Urinary bladder (tissue), 3 donors: ENCODE measurements at regions not wholly inside any gene's neighbourhood (a gene's known extent, or its start where the extent isn't known, plus 50 kb on each side); places are given as distances from the start of the nearest gene placed in this dataset.

Source experiments
- DNase-seq: peaks from one replicate; pipeline ENCODE4 v3.0.0-alpha.2; 2015; ENCODE audit errors: extremely low spot score
- H3K27ac ChIP-seq: one replicate; pipeline ENCODE4 v1.5.1; 2013; ENCODE audit warnings: low read depth, mild to moderate bottlenecking, moderate library complexity
- H3K36me3 ChIP-seq: one replicate; pipeline ENCODE4 v1.6.1; 2013; ENCODE audit warnings: mild to moderate bottlenecking, moderate library complexity; ENCODE audit not compliant: insufficient read depth
- H3K4me1 ChIP-seq: one replicate; pipeline ENCODE4 v1.6.1; 2013; ENCODE audit warnings: mild to moderate bottlenecking, moderate library complexity; ENCODE audit not compliant: insufficient read depth
- H3K4me3 ChIP-seq: one replicate; pipeline ENCODE4 v1.5.1; 2013; ENCODE audit warnings: low read depth, low read length
- WGBS: extraction: QIAGEN DNeasy Blood & Tissue Kit; methylation state at CpG from one replicate; pipeline ENCODE4 v1.1.7; 2013; 5-methylcytosine and 5-hydroxymethylcytosine counted together
- donor health status: healthy with polysubstance abuse.
- donor health status: healthy.

- Histone ChIP-seq H3K4me1 (no peaks in the 10 kb centered on the region), H3K4me3 (no peak overlapping the region), H3K36me3 (no peaks in the 10 kb centered on the region), H3K27ac (no peak overlapping the region)
- 31% methylated on average over 4 of the region's 4 CpGs for WGBS
- no peak for DNase-seq
These were observed 335.7 kb downstream of the PRELID2 start for GRCh38 chr5:145499483-145499882.

DNA sequence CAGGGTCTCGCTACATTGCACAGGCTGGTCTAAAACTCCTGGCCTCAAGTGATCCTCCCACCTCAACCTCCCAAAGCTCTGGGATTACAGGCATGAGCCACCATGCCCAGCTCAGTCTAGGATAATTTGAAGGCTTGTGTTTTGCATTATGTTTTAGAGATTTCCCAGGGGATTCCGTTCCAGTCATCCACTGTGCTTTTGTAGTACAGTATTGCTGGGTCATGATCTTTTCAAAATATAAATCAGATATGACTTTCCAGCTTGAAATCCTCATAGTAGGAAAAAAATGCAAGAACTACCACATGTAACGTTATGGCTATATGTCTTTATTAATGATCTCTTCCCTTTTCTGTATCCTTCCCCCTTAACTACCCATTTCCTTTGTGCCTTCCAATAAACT is 338.1 kb downstream of the PRELID2 start:
- Histone ChIP-seq H3K4me3 (no peak overlapping the region), H3K4me1 (no peaks in the 10 kb centered on the region), H3K27ac (no peak overlapping the region), H3K36me3 (no peaks in the 10 kb centered on the region)
- WGBS = 84% methylated on average over 3 of the region's 3 CpGs
- DNase-seq = no peak

DNA sequence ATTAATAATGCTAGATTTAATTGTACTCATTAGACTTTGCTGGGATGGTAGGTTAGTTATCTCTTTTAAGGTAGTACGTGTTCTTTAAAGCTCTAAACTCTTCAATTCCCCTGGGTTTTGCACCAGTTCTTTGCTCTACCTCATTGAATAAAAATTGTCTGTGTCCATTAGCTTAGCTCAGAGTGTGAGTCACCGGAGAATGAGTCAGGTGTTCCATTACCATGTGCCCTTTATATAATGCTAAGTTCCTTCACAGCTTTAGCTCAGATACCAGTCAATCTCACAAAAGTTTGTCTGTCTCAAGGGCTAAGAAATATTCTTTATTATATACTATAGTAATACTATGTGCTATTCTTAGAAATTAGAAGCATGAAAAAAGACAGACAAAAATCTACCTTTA is 339.4 kb downstream of the PRELID2 start:
- H3K4me1 ChIP-seq = no peaks in the 10 kb centered on the region
- no peak for DNase-seq
- WGBS = 78% methylated on average over 2 of the region's 2 CpGs
- H3K36me3 ChIP-seq = no peaks in the 10 kb centered on the region
- no peak overlapping the region for H3K27ac ChIP-seq
- no peak overlapping the region for H3K4me3 ChIP-seq

- no peaks in the 10 kb centered on the region for H3K4me1 ChIP-seq
- H3K27ac ChIP-seq = no peak overlapping the region
- WGBS = 72% methylated on average over 1 of the region's 1 CpG
- H3K36me3 ChIP-seq = no peaks in the 10 kb centered on the region
- no peak overlapping the region for H3K4me3 ChIP-seq
- DNase-seq = no peak
These were observed 339.9 kb downstream of the PRELID2 start for GRCh38 chr5:145495196-145495595.

DNA sequence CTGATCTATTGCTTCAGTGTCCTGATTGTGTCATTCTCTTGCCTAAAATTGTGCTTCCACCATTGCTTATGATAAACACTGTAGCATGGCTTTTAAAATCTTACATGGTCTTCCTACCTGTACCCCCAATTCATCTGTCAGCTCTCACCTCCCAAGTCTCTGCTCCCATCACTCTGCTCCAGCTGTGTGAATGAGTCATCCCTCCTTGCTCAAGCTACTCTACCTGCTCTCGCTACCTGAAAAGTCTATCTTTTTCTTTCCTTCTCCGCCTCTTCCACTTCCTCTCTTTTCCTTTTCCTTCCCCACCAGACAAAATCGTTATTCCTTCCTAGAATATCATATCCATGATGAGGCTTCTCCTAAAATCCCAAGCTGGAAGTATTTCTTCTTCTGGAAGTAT is 341.7 kb downstream of the PRELID2 start:
- 81% methylated on average over 3 of the region's 3 CpGs for WGBS
- Histone ChIP-seq H3K27ac (no peak overlapping the region), H3K4me1 (no peaks in the 10 kb centered on the region), H3K4me3 (no peak overlapping the region), H3K36me3 (no peaks in the 10 kb centered on the region)
- DNase-seq = no peak

- no peak for DNase-seq
- Histone ChIP-seq H3K4me3 (no peak overlapping the region), H3K36me3 (no peaks in the 10 kb centered on the region), H3K27ac (no peak overlapping the region), H3K4me1 (no peaks in the 10 kb centered on the region)
- 76% methylated on average over 3 of the region's 3 CpGs for WGBS
These were observed 345.6 kb downstream of the PRELID2 start for GRCh38 chr5:145489516-145489915.

DNA sequence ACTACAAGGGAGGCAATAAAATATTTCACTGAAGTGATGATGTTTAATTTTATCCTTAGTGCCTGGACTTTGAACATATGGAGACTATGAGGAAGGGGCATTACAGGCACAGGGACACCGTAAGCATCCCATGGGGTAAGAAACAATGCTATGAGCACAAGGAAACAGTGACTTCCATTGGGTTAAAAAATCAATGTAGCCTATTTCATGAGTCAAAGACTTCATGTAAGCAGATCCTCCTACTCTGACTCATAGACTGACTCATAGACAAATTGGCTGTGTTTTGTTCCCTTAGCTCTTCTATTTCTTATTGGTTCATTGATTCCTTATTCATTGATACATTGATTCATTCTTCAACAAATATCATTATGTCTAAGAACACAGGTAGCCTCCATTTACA is 351.0 kb downstream of the PRELID2 start:
- H3K36me3 ChIP-seq = peaks cover 2% of the 10 kb centered on the region
- no peak for DNase-seq
- no peaks in the 10 kb centered on the region for H3K4me1 ChIP-seq
- WGBS = 94% methylated on average over 1 of the region's 1 CpG
- no peak overlapping the region for H3K27ac ChIP-seq
- H3K4me3 ChIP-seq = no peak overlapping the region

- Histone ChIP-seq H3K4me1 (no peaks in the 10 kb centered on the region), H3K27ac (no peak overlapping the region), H3K4me3 (no peak overlapping the region), H3K36me3 (peaks cover 2% of the 10 kb centered on the region)
- no peak for DNase-seq
These were observed 351.9 kb downstream of the PRELID2 start for GRCh38 chr5:145483212-145483611.

DNA sequence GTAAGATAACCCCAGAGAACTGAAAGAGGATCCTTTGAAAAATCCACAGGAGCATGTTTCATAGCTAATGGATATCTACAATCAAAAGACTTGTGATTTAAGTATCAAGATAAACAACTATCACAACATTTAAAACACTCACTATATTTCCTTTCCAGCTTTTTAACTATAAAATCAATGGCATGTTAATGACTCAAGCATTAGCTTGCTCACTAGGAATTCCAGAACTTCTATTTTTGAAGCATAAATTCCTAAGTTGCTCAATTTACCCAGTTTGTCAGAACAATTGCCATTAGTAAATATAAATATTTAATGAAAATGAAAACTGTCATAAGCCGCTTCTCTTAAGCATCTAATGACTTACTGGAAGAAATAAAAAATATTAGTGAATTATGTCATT is 355.3 kb downstream of the PRELID2 start:
- no peaks in the 10 kb centered on the region for H3K4me1 ChIP-seq
- WGBS = 93% methylated on average over 1 of the region's 1 CpG

DNA sequence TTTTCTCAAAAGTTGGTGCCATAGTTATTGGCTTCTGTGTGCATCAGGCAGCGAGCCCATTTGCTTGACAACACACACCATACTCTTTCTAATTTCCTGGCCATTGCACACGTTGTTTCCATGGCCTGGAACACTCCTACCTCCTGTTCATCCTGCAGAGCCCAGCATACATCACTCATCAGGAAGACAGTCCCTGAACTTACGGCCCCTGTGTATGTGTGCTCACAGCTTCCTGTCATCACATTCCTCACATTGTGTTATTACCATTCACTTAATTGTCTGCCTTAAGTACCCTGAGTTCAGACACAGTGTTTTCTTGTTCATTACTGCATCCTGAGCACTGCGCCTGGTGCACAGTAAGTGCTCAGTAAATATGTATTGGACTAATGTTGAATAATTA is 355.9 kb downstream of the PRELID2 start:
- Histone ChIP-seq H3K27ac (no peak overlapping the region), H3K36me3 (peaks cover 2% of the 10 kb centered on the region), H3K4me1 (no peaks in the 10 kb centered on the region), H3K4me3 (no peak overlapping the region)
- DNase-seq = no peak
- WGBS = 74% methylated on average over 4 of the region's 4 CpGs

More for the DNA sequence above, 355.3 kb downstream of the PRELID2 start:
- Histone ChIP-seq H3K36me3 (peaks cover 2% of the 10 kb centered on the region), H3K27ac (no peak overlapping the region), H3K4me3 (no peak overlapping the region)
- no peak for DNase-seq

GRCh38 chr5:145478651-145479050 is 356.5 kb downstream of the PRELID2 start:
- 47% methylated on average over 2 of the region's 2 CpGs for WGBS
- Histone ChIP-seq H3K4me1 (no peaks in the 10 kb centered on the region), H3K27ac (no peak overlapping the region), H3K36me3 (peaks cover 2% of the 10 kb centered on the region), H3K4me3 (no peak overlapping the region)
- DNase-seq = no peak

- 65% methylated on average over 3 of the region's 3 CpGs for WGBS
- no peak for DNase-seq
- H3K4me1 ChIP-seq = no peaks in the 10 kb centered on the region
- no peak overlapping the region for H3K4me3 ChIP-seq
- H3K36me3 ChIP-seq = no peaks in the 10 kb centered on the region
- H3K27ac ChIP-seq = no peak overlapping the region
These were observed 362.0 kb downstream of the PRELID2 start for GRCh38 chr5:145473042-145473642.

- H3K36me3 ChIP-seq = no peaks in the 10 kb centered on the region
- H3K27ac ChIP-seq = peak overlapping the region; percentile 45
- 58% methylated on average over 1 of the region's 1 CpG for WGBS
- H3K4me3 ChIP-seq = no peak overlapping the region
- no peaks in the 10 kb centered on the region for H3K4me1 ChIP-seq
- DNase-seq = no peak
These were observed 363.1 kb downstream of the PRELID2 start for GRCh38 chr5:145471831-145472612.

- no peaks in the 10 kb centered on the region for H3K36me3 ChIP-seq
These were observed 364.1 kb downstream of the PRELID2 start for GRCh38 chr5:145471026-145471425.

More at GRCh38 chr5:145471026-145471425, 364.1 kb downstream of the PRELID2 start:
- Histone ChIP-seq H3K4me3 (no peak overlapping the region), H3K27ac (peak overlapping the region; percentile 23), H3K4me1 (no peaks in the 10 kb centered on the region)
- no peak for DNase-seq
